H1 (cell line): ENCODE measurements at regions not wholly inside any gene's neighbourhood (a gene's known extent, or its start where the extent isn't known, plus 50 kb on each side); places are given as distances from the start of the nearest gene placed in this dataset.

Experiments
- CTCF ChIA-PET: fragments of 300-600 bp; sonication (Branson Sonifier 250); formaldehyde crosslinking; loops from one replicate; lab custom pipeline; 2021; ENCODE audit not compliant: partially characterized antibody; lab: Charles Lee
- POLR2A ChIA-PET: fragments of 300-600 bp; sonication (Branson Sonifier 250); formaldehyde crosslinking; loops from one replicate; lab custom pipeline; 2021; ENCODE audit warnings: inconsistent platforms; ENCODE audit not compliant: partially characterized antibody; lab: Charles Lee
- DNase-seq, 2 experiments: peaks; one replicate each; pipeline versions ENCODE4 v3.0.0 to v3.0.0-alpha.2; 2010 to 2022; ENCODE audit warnings: low spot score in 2 of 2, low read depth in 1 of 2, mixed read lengths in 1 of 2
- FAIRE-seq: peaks from 2 replicates; lab custom pipeline; 2011; peaks lifted over from hg19 to GRCh38; lab: Jason Lieb, UNC
- H2AFZ ChIP-seq: 2 replicates; pipeline ENCODE4 v1.8.1; 2012; ENCODE audit warnings: low read length, inconsistent platforms
- H2AK5ac ChIP-seq: 2 replicates; pipeline ENCODE4 v1.6.1; 2013; ENCODE audit warnings: low read depth, low read length
- H2BK120ac ChIP-seq: replicated peaks from 2 replicates; pipeline ENCODE3; 2013; ENCODE audit warnings: low read depth, low read length, inconsistent platforms
- H2BK12ac ChIP-seq: 2 replicates; pipeline ENCODE4 v1.6.1; 2013; ENCODE audit warnings: low read depth, low read length
- H2BK15ac ChIP-seq: 2 replicates; pipeline ENCODE4 v1.6.1; 2013; ENCODE audit warnings: low read length
- H2BK20ac ChIP-seq: 2 replicates; pipeline ENCODE4 v1.6.1; 2013; ENCODE audit warnings: low read length
- H2BK5ac ChIP-seq: 2 replicates; pipeline ENCODE4 v1.6.1; 2013; ENCODE audit warnings: low read depth, low read length
- H3K14ac ChIP-seq: 2 replicates; pipeline ENCODE4 v1.6.1; 2013; ENCODE audit warnings: inconsistent platforms; ENCODE audit not compliant: insufficient read length
- H3K18ac ChIP-seq: 2 replicates; pipeline ENCODE4 v1.6.1; 2013; ENCODE audit warnings: low read length; ENCODE audit errors: extremely low read depth
- H3K23ac ChIP-seq: 2 replicates; pipeline ENCODE4 v1.6.1; 2013; ENCODE audit warnings: inconsistent platforms; ENCODE audit not compliant: insufficient read length
- H3K23me2 ChIP-seq: 2 replicates; pipeline ENCODE4 v1.6.1; 2013; ENCODE audit warnings: low read depth, low read length
- H3K27ac ChIP-seq: 2 replicates; pipeline ENCODE4 v1.6.1; 2011; ENCODE audit warnings: low read depth, low read length, inconsistent platforms
- H3K27me3 ChIP-seq, 4 experiments: replicated peaks in 1 of 4; 1 replicate in 1 of 4; 2 replicates in 3 of 4; pipeline versions ENCODE4 v1.6.1 to v1.8.1; 2011 to 2013; ENCODE audit warnings: low read length in 3 of 4, mild to moderate bottlenecking in 3 of 4, inconsistent platforms in 2 of 4, mixed read lengths in 2 of 4, moderate library complexity in 1 of 4; ENCODE audit not compliant: control insufficient read depth in 3 of 4, insufficient read depth in 3 of 4; ENCODE audit errors: extremely low read depth in 1 of 4
- H3K36me3 ChIP-seq, 4 experiments: 2 replicates each; pipeline versions ENCODE4 v1.6.1 to v1.8.1; 2011 to 2013; ENCODE audit warnings: mild to moderate bottlenecking in 4 of 4, low read length in 3 of 4, moderate library complexity in 2 of 4, control low read depth in 1 of 4, inconsistent platforms in 1 of 4; ENCODE audit not compliant: insufficient read depth in 4 of 4, control insufficient read depth in 2 of 4
- H3K4ac ChIP-seq: replicated peaks from 2 replicates; pipeline ENCODE3; 2013; ENCODE audit warnings: low read length, low read depth, mixed read lengths, inconsistent platforms; ENCODE audit not compliant: insufficient read length
- H3K4me1 ChIP-seq, 4 experiments: replicated peaks in 1 of 4; 1 replicate in 1 of 4; 2 replicates in 3 of 4; pipeline versions ENCODE4 v1.6.1 to v1.8.1; 2011 to 2013; ENCODE audit warnings: low read length in 3 of 4, inconsistent platforms in 2 of 4, mixed read lengths in 1 of 4; ENCODE audit not compliant: insufficient read depth in 4 of 4, control insufficient read depth in 3 of 4
- H3K4me2 ChIP-seq, 2 experiments: 2 replicates each; pipeline versions ENCODE4 v1.6.1 to v1.8.1; 2011 to 2013; ENCODE audit warnings: low read depth in 2 of 2, low read length in 2 of 2, control low read depth in 1 of 2, inconsistent platforms in 1 of 2, mild to moderate bottlenecking in 1 of 2; ENCODE audit not compliant: insufficient read depth in 1 of 2
- H3K4me3 ChIP-seq, 4 experiments: fragments of 200-600, 300-600 bp in 1 of 4; sonication (generic), shearing (Covaris generic), sonication (Bioruptor Twin) in 1 of 4; 2 replicates each; pipeline versions ENCODE4 v1.5.1 to v1.8.1; 2011 to 2016; ENCODE audit warnings: low read length in 4 of 4, low read depth in 3 of 4, control low read depth in 2 of 4, inconsistent platforms in 2 of 4, mild to moderate bottlenecking in 2 of 4, mixed read lengths in 1 of 4, moderate library complexity in 1 of 4; ENCODE audit not compliant: insufficient read depth in 2 of 4; ENCODE audit errors: extremely low read depth in 1 of 4
- H3K56ac ChIP-seq: replicated peaks from 2 replicates; pipeline ENCODE3; 2013; ENCODE audit warnings: low read depth, mild to moderate bottlenecking, mixed read lengths, low read length, inconsistent platforms; ENCODE audit not compliant: insufficient read length
- H3K79me1 ChIP-seq: 2 replicates; pipeline ENCODE4 v1.6.1; 2013; ENCODE audit warnings: low read depth, low read length, control low read depth
- H3K79me2 ChIP-seq, 2 experiments: 2 replicates each; pipeline versions ENCODE4 v1.6.1 to v1.8.1; 2012 to 2013; ENCODE audit warnings: low read length in 2 of 2, mild to moderate bottlenecking in 2 of 2, inconsistent platforms in 1 of 2; ENCODE audit not compliant: insufficient read depth in 2 of 2, control insufficient read depth in 1 of 2
- H3K9ac ChIP-seq, 4 experiments: replicated peaks in 1 of 4; 1 replicate in 1 of 4; 2 replicates in 3 of 4; pipeline versions ENCODE4 v1.6.1 to v1.8.1; 2011 to 2013; ENCODE audit warnings: low read depth in 3 of 4, low read length in 3 of 4, control low read depth in 2 of 4, mild to moderate bottlenecking in 2 of 4, moderate library complexity in 2 of 4, inconsistent platforms in 1 of 4; ENCODE audit errors: extremely low read depth in 1 of 4
- H3K9me3 ChIP-seq, 2 experiments: 2 replicates each; pipeline versions ENCODE4 v1.6.1 to v1.8.1; 2012 to 2013; ENCODE audit warnings: mild to moderate bottlenecking in 2 of 2, moderate library complexity in 2 of 2, control low read depth in 1 of 2, inconsistent platforms in 1 of 2, low read depth in 1 of 2, low read length in 1 of 2, mixed read lengths in 1 of 2; ENCODE audit not compliant: insufficient read depth in 2 of 2
- H4K20me1 ChIP-seq, 2 experiments: replicated peaks in 1 of 2; 2 replicates each; pipeline versions ENCODE3 to v1.8.1; 2011 to 2013; ENCODE audit warnings: inconsistent platforms in 2 of 2, low read length in 2 of 2, mild to moderate bottlenecking in 1 of 2; ENCODE audit not compliant: insufficient read depth in 2 of 2, control insufficient read depth in 1 of 2
- H4K5ac ChIP-seq: 2 replicates; pipeline ENCODE4 v1.6.1; 2013; ENCODE audit warnings: low read length, low read depth, mixed read lengths, inconsistent platforms; ENCODE audit not compliant: insufficient read length
- H4K8ac ChIP-seq: 2 replicates; pipeline ENCODE4 v1.8.0; 2013; ENCODE audit warnings: mild to moderate bottlenecking, moderate library complexity, low read length, inconsistent platforms; ENCODE audit not compliant: insufficient read depth; ENCODE audit errors: extremely low read depth
- H4K91ac ChIP-seq: replicated peaks from 2 replicates; pipeline ENCODE3; 2013; ENCODE audit warnings: low read length, mixed read lengths, inconsistent platforms; ENCODE audit not compliant: insufficient read length
- RAD21 ChIP-seq, 2 experiments: IDR thresholded peaks in 1 of 2; conservative IDR thresholded peaks in 1 of 2; 2 replicates each; pipeline ENCODE4 v1.6.1; 2011; ENCODE audit warnings: low read depth in 2 of 2, low read length in 2 of 2, improper control_type of control experiment in 1 of 2, inconsistent platforms in 1 of 2, mild to moderate bottlenecking in 1 of 2, moderate library complexity in 1 of 2
- SP4 ChIP-seq: IDR thresholded peaks from 2 replicates; pipeline ENCODE4 v1.6.1; 2012; ENCODE audit warnings: low read length, inconsistent platforms
- WGBS, 2 experiments: shearing (Covaris generic) in 1 of 2; methylation state at CpG; one replicate each; pipeline versions ENCODE4 v1.1.6 to v1.1.7; 2013 to 2015; ENCODE audit warnings: low lambda C conversion rate in 2 of 2, mixed read lengths in 2 of 2, inconsistent platforms in 1 of 2, low coverage in 1 of 2, missing lambda C conversion rate in 1 of 2; ENCODE audit not compliant: insufficient replicate concordance in 2 of 2, insufficient coverage in 1 of 2, insufficient read length in 1 of 2; ENCODE audit errors: extremely low coverage in 1 of 2, missing lambda C conversion rate in 1 of 2; 5-methylcytosine and 5-hydroxymethylcytosine counted together
- TF ChIP-seq, protein P1 (sequence below), 3 experiments: IDR thresholded peaks; 1 replicate in 2 of 3; 2 replicates in 1 of 3; pipeline versions ENCODE4 v1.5.1 to v1.6.1; 2011; ENCODE audit warnings: low read length in 3 of 3, mild to moderate bottlenecking in 3 of 3, inconsistent platforms in 2 of 3, low read depth in 1 of 3, moderate library complexity in 1 of 3; ENCODE audit not compliant: insufficient read depth in 1 of 3; ENCODE audit errors: control extremely low read depth in 1 of 3

GRCh38 chr22:48486558-48486957 is 1341.1 kb downstream of the BRD1 start:
- no peak overlapping the region for H2AK5ac ChIP-seq
- peaks cover 0 to 8% (median 7%) of the 10 kb centered on the region in 4 experiments; a peak in 5 of 7 replicates for H3K27me3 ChIP-seq
- peaks cover 3% of the 10 kb centered on the region; the same call in 1 of the 2 replicates for H3K79me1 ChIP-seq
- DNase-seq (no peak), FAIRE-seq (no peak)
- H2BK5ac ChIP-seq, result no peak overlapping the region
- no peak overlapping the region for H3K4ac ChIP-seq
- peaks cover 0 to 19% (median 12%) of the 10 kb centered on the region in 4 experiments; a peak in 6 of 7 replicates for H3K4me1 ChIP-seq
- CTCF ChIA-PET, result no interaction called here
- H4K8ac ChIP-seq, result no peak overlapping the region
- no peaks in the 10 kb centered on the region for H3K36me3 ChIP-seq
- no peak overlapping the region for H3K56ac ChIP-seq
- H3K18ac ChIP-seq, result no peak overlapping the region
- H4K5ac ChIP-seq, result no peak overlapping the region
- no peak overlapping the region for H3K9ac ChIP-seq
- H3K23me2 ChIP-seq, result peaks cover 12% of the 10 kb centered on the region
- H2BK120ac ChIP-seq, result no peak overlapping the region
- no peak overlapping the region for H3K27ac ChIP-seq
- H4K20me1 ChIP-seq, result peaks cover 4% of the 10 kb centered on the region in 2 experiments
- H3K9me3 ChIP-seq, result no peaks in the 10 kb centered on the region
- no peak overlapping the region for H2BK20ac ChIP-seq
- no peak overlapping the region for H3K14ac ChIP-seq
- POLR2A ChIA-PET, result no interaction called here
- peaks cover 0 to 6% of the 10 kb centered on the region in 2 experiments; a peak in 2 of 4 replicates for H3K79me2 ChIP-seq
- H2AFZ ChIP-seq, result no peak overlapping the region
- H2BK12ac ChIP-seq, result no peak overlapping the region
- no peak overlapping the region for H3K4me3 ChIP-seq
- 97% methylated on average over 4 of the region's 4 CpGs; no CpG with 5 or more reads in 1 of the 2 experiments for WGBS, 2 experiments
- H3K4me2 ChIP-seq, result no peak overlapping the region
- H4K91ac ChIP-seq, result no peak overlapping the region
- no peak for TF ChIP-seq SP4
- TF ChIP-seq RAD21 (IDR thresholded peaks at IDR 0.05 in 1 of 2, conservative IDR thresholded peaks at IDR 0.05 in 1 of 2; ENCODE audit: low read depth in 2 of 2, low read length in 2 of 2), result no peak
- TF ChIP-seq, protein P1, sequence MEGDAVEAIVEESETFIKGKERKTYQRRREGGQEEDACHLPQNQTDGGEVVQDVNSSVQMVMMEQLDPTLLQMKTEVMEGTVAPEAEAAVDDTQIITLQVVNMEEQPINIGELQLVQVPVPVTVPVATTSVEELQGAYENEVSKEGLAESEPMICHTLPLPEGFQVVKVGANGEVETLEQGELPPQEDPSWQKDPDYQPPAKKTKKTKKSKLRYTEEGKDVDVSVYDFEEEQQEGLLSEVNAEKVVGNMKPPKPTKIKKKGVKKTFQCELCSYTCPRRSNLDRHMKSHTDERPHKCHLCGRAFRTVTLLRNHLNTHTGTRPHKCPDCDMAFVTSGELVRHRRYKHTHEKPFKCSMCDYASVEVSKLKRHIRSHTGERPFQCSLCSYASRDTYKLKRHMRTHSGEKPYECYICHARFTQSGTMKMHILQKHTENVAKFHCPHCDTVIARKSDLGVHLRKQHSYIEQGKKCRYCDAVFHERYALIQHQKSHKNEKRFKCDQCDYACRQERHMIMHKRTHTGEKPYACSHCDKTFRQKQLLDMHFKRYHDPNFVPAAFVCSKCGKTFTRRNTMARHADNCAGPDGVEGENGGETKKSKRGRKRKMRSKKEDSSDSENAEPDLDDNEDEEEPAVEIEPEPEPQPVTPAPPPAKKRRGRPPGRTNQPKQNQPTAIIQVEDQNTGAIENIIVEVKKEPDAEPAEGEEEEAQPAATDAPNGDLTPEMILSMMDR (IDR thresholded peaks at IDR 0.05; ENCODE audit: control extremely low read depth in 1 of 3, insufficient read depth in 1 of 3, low read depth in 1 of 3, low read length in 3 of 3), result no peak
- H2BK15ac ChIP-seq, result no peak overlapping the region
- H3K23ac ChIP-seq, result no peak overlapping the region
